ENCODE measurements at regions not wholly inside any gene's neighbourhood (a gene's known extent, or its start where the extent isn't known, plus 50 kb on each side); places are given as distances from the start of the nearest gene placed in this dataset.
"Not testable (repeated sequence)": the region's sequence is repeated elsewhere in the genome, so short reads cannot be mapped to it uniquely, and the experiment has no call there.

DNA sequence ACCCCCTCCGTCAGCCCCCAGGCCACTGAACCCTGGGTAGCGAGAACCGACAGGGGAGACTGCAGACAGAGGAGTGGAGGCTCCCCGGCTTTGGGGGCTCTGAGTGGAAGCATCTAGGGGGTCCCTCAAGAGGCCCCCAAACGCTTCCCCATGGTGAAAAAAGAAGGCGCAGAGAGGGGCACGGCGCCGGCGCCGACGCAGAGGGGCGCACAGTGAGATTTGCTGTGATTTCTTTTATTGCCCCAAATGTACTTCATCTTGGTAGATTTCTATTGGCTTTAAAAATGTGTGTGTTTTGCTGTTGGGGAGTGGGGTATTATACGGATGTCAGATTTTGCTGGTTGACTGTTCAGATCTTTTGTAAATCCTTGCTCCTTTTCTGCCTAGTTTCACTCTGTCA lies 392.9 kb downstream of the GOLGA6L6 start:
- DNase-seq: not testable (repeated sequence)

DNA sequence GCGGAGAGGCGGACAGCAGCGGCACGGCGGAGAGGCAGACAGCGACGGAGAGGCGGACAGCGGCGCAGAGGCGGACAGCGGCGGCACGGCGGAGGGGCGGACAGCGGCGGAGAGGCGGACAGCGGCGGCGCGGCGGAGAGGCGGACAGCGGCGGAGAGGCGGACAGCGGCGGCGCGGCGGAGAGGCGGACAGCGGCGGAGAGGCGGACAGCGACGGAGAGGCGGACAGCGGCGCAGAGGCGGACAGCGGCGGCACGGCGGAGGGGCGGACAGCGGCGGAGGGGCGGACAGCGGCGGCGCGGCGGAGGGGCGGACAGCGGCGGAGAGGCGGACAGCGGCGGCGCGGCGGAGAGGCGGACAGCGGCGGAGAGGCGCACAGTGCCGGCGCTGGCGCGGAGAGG lies 393.6 kb downstream of the GOLGA6L6 start:
- not testable (repeated sequence) for DNase-seq

DNA sequence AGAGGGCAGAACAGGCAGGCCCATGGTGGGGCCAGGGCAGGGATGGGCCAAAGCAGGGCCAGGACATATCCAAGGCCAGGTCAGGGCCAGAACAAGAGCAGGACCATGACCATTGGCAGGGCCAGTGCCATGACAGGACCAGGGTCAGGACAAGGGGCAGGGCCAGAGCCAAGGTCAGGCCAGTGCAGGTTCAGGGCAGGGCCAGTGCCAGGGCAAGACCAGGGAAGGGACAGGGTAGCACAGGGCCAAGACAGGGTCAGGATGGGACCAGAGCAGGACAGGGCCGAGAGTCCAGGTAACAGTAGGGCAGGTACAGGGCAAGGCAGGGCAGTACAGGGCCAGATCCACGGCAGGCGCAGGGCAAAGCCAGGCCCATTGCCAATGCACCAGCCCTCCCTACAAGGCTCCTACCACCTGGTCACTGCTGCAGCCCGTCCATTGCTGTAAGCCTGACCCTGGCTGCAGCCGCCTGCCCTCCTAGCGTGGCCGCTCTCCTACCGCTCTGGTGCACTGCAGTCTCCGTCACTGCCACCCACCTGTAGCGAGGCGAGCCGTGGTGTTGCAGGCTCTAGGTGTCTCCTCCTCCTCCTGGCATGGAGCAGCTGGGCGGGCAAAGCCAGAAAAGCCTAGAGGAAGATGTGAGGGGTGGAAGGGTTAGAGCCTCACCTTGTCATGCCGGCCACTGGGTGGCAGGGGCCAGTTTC lies 397.1 kb downstream of the GOLGA6L6 start:
- not testable (repeated sequence) for DNase-seq

DNA sequence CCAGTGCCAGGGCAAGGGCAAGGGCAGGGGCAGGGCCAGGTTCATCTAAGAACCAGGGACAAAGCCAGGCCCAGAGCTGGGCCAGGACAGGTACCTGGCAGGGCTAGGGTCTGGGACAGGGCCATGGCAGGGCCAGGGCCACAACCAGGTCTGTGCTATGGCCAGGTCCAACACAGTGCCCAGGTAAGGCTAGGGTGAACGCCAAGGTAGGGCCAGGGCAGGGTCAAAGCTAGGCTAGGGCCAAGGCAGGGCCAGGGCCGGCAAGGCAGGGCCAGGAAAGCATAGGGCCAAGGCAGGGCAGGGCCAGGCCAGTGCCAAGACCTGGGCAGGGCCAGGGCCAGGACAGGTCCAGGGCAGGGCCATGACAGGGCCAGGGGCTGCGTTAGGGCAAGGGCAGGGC lies 398.7 kb downstream of the GOLGA6L6 start:
- not testable (repeated sequence) for DNase-seq

DNA sequence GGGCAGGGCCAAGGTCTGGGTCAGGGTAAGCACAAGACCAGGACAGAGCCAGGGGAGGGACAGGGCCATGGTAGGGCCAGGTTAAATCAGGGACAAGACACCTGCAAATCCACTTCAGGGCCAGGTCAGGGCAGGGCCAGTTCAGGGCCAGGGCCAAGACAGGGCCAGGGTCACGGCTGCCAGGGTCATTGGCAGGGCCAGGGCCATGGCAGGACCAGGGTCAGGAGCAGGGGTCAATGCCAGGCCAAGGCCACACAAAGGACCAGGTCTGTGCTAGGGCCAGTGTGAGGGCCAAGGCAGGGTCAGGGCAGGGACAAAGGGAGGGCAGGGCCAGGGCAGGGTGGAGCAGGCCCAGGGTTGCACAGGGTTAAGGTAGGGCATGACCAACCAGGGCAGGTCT lies 399.2 kb downstream of the GOLGA6L6 start:
- not testable (repeated sequence) for DNase-seq

DNA sequence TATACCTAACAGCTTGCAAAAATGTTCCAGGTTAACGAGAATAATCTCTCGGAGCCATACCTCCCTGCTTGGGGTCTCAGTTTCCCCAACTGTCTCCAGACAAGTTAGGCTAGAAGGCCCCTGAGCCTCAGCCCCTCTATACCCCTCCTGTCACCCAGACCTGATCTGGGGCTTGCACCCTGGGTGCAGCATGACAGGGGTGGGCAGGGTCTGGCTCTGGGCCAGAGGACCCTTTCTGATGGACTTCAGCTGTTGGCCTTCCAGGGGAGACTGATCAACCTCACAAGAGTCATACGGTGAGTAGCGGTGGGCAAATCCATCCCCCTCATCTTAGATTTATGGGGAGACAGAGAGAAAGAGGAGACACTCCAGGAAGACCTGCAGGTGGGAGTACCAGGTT lies 416.9 kb downstream of the GOLGA6L6 start:
- DNase-seq: not testable (repeated sequence)

DNA sequence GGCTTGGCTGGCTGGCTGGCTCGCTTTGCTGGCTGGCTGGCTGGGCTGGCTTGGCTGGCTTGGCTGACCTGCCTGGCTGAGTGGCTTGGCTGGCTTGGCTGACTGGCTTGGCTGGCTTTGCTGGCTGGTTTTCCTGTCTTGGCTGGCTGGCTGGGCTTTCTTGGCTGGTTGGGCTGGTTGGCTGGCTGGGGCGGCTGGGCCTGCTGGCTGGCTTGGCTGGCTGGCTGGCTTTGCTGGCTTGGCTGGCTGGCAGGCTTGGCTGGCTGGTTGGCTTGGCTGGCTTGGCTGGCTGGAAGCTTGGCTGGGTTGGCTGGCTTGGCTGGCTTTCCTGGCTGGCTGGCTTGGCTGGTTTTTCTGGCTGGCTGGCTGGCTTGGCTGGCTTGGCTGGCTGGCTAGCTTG lies 435.6 kb downstream of the GOLGA6L6 start:
- peak; percentile 54 for DNase-seq

DNA sequence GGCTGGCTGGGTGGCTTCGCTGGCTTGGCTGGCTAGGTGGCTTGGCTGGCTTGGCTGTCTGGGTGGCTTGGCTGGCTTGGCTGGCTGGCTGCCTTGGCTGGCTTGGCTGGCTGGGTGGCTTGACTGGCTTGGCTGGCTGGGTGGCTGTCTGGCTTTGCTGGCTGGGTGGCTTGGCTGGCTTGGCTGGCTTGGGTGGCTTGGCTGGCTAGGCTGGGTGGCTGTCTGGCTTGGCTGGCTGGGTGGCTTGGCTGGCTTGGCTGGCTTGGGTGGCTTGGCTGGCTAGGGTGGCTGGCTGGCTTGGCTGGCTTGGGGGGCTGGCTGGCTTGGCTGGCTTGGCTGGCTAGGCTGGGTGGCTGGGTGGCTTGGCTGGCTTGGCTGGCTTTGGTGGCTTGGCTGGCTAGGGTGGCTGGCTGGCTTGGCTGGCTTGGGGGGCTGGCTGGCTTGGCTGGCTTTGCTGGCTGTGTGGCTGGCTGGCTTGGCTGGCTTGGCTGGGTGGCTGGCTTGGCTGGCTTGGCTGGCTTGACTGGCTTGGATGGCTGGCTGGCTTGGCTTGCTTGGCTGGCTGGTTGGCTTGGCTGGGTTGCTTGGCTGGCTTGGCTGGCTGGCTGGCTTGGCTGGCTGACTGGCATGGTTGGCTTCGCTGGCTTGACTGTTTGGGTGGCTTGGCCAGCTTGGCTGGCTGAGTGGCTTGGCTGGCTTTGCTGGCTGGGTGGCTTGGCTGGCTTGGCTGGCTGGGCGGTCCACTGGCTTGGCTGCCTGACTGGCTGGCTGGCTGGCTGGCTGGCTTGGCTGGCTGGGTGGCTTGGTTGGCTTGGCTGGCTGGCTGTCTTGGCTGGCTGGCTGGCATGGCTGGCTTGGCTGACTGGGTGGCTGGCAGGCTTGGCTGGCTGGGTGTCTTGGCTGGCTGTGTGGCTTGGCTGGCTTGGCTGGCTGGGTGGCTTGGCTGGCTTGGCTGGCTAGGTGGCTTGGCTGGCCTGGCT lies 436.3 kb downstream of the GOLGA6L6 start:
- peak; percentile 61 for DNase-seq

DNA sequence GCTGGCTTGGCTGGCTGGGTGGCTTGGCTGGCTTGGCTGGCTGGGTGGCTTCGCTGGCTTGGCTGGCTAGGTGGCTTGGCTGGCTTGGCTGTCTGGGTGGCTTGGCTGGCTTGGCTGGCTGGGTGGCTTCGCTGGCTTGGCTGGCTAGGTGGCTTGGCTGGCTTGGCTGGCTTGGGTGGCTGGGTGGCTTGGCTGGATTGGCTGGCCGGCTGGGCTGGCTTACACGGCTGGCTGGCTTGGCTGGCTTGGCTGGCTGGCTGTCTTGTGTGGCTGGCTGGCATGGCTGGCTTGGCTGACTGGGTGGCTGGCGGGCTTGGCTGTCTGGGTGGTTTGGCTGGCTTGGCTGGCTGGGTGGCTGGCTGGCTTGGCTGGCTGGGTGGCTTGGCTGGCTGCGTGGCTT lies 437.0 kb downstream of the GOLGA6L6 start:
- peak; percentile 56 for DNase-seq

DNA sequence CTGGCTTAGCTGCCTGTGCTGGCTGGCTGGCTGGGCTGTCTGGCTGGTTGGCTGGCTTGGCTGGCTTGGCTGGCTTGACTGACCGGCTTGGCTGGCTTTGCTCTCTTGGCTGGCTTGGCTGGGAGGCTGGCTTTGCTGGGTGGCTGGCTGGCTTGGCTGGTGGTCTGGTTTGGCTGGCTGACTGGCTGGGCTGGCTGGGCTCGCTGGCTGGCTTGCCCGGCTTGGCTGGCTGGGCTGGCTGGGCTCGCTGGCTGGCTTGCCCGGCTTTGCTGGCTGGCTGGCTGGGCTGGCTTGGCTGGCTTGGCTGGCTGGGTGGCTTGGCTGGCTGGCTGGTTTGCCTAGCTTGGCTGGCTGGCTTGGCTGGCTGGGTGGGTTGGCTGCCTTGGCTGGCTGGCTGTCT lies 438.7 kb downstream of the GOLGA6L6 start:
- DNase-seq: peak; percentile 65

DNA sequence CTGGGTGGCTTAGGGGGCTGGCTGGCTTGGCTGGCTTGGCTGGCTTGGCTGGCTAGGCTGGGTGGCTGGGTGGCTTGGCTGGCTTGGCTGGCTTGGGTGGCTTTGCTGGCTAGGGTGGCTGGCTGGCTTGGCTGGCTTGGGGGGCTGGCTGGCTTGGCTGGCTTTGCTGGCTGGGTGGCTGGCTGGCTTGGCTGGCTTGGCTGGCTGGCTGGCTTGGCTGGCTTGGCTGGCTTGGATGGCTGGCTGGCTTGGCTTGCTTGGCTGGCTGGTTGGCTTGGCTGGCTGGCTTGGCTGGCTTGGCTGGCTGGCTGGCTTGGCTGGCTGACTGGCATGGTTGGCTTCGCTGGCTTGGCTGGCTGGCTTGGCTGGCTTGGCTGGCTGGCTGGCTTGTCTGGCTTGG lies 439.4 kb downstream of the GOLGA6L6 start:
- peak; percentile 60 for DNase-seq

DNA sequence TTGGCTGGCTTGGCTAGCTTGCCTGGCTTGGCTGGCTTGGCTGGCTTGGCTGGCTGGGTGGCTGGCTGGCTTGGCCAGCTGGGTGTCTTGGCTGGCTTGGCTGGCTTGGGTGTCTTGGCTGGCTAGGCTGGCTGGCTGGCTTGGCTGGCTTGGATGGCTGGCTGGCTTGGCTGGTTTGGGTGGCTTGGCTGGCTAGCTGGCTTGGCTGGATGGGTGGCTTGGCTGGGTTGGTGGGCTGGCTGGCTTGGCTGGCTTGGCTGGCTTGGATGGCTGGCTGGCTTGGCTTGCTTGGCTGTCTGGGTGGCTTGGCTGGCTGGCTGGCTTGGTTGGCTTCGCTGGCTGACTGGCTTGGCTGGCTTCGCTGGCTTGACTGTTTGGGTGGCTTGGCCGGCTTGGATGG lies 440.3 kb downstream of the GOLGA6L6 start:
- DNase-seq: not testable (repeated sequence)

DNA sequence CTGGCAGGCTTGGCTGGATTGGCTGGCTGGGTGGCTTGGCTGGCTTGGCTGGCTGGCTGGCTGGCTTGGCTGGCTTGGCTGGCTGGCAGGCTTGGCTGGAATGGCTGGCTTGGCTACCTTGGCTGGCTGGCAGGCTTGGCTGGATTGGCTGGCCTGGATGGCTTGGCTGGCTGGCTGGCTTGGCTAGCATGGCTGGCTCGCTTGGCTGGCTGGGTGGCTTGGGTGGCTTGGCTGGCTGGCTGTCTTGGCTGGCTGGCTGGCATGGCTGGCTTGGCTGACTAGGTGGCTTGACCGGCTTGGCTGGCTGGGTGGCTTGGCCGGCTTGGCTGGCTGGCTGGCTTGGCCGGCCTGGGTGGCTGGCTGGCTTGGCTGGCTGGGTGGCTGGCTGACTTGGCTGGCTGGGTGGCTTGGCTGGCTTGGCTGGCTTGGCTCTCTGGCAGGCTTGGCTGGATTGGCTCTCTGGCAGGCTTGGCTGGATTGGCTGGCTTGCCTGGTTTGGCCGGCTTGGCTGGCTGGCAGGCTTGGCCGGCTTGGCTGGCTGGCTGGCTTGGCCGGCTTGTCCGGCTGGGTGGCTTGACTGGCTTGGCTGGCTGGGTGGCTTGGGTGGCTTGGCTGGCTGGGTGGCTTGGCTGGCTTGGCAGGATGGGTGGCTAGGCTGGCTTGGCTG lies 440.9 kb downstream of the GOLGA6L6 start:
- not testable (repeated sequence) for DNase-seq

DNA sequence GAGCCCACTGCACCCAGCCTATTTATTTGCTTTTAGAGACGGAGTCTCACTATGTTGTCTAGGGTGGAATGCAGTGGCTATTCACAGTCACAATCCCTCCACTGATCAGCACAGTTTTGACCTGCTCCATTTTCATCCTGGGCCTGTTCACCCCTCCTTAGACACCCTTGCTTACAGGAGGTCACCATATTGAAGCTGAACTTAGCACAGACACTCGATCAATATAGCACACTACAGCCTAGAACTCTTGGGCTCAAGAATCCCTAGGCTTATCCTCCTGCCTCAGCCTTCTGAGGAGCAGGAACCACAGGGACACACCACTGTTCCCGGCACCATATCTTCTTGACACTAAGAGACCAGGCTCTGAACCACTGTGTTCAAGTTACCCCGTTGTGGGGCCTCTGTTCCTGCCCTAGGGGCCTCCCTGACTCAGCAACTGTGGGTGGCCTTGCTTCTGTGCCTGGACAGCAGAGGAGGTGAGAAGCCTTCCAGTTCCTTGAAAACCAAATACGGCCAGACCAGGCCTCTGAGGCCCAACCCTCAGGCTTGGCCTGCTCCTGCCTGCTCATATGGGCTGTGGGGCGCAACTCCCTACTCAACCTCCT lies 445.8 kb downstream of the GOLGA6L6 start:
- not testable (repeated sequence) for DNase-seq

DNA sequence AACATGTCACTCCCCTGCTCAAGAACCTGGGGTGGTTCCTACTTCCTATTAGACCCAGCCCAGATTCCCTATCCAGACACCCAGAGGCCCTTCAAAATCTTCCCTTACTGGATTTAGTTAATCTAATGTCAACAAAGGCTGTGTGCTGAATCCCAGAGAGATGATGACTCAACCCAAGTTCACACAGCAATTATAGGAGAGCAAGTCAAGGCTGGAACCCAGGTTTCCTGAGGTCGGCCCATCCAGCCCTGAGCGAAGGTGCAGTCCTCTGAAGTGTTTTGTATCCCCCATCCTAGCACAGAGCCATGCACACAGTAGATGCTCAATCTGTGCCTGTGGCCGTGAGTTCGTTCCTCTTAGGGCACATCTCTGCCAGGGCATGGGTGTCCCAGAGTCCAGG lies 452.1 kb downstream of the GOLGA6L6 start:
- not testable (repeated sequence) for DNase-seq

DNA sequence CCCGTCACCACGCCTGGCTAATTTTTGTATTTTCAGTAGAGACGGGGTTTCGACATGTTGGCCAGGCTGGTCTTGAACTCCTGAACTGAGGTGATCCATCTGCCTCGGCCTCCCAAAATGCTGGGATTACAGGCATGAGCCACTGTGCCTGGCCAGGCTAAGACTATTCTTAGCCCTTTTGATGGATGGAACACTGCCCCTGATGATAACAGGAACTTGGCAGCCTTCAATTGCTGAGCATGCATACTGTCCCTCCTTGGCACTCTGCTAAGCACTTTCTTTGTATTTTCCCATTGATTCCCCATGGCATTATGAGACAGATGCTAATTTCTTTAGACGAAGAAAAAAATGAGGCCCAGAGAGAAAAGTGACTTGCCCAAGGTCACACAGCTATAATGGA lies 457.6 kb downstream of the GOLGA6L6 start:
- DNase-seq: not testable (repeated sequence)

DNA sequence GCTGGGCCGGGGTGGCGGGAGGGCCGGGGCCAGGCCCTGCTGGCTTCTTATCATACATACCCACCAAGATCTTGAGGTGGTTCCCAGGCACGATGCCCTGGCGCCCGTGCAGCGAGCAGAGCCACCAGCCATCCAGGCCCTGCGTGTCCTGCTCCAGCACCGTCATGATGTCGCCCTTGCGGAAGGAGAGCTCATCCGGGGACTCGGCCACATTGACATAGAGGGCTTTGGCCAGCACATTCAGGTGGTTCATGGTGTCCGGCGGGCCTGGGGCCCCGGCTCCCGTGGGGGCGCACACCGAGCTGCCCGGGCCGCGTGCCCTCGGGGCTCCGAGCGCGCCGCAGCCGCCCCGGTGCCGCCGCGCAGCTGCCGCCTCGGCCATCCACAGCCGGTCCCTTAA lies 467.5 kb downstream of the GOLGA6L6 start:
- DNase-seq: not testable (repeated sequence)

DNA sequence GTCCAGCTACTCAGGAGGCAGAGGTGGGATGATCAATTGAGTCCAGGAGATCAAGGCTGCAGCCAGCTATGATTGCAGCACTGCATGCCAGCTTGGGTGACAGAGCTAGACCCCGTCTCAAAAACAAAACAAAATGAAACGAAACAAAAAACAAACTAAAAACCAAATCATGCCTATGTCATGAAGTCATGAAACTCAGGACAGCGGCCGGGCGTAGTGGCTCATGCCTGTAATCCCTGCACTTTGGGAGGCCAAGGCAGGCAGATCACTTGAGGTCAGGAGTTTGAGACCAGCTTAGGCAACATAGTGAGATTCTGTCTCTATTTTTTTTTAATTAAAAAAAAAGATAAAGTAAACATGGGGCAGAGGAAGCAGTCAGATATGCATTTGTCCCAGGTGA lies 472.6 kb downstream of the GOLGA6L6 start:
- DNase-seq: not testable (repeated sequence)

DNA sequence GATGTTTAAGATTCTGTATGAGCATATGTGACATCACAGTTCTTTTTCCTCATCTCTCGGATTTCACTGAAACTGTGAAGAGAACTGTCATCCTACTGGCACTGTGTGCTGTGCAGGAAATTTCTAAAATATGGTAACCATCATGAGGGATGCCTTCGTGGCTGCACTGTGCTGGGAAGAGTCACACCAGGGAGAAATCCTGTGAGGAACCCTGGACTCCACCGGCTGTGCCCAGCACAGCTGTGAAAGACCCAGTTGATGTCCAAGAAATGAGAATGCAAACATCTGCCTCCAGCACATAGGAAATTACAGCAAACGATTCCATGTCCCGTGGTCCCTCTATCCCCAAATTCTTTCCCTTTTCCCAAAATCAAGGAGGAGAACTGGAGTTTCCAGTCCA lies 475.4 kb downstream of the GOLGA6L6 start:
- not testable (repeated sequence) for DNase-seq

DNA sequence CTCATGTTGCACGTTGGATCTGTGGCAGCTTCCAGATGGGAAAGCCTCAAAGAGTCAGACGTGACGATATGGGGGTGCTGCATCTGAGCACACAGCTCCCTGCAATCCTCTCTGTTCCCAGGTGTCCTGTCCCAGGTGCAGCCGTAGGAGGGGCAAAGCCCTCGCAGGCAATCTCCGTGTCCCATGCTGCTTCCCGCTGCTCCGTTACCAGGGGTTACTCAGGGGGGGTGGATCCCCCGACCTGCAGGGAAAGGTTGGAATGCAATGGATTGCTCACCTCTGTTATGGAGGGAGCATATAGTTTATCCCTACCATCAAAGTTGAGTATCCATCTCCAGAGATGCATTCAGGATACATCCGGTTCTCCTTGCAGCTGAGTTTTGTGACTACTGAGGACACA lies 476.1 kb downstream of the GOLGA6L6 start:
- not testable (repeated sequence) for DNase-seq

DNA sequence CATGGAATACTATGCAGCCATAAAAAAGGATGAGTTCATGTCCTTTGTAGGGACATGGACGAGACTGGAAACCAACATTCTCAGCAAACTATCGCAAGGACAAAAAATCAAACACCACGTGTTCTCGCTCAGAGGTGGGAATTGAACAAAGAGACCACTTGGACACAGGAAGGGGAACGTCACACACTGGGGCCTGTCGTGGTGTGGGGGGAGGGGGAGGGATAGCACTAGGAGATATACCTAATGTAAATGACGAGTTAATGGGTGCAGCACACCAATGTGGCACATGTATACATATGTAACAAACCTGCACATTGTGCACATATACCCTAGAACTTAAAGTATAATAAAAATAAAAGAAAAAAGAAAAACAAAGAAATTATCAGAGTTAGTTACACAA lies 478.4 kb downstream of the GOLGA6L6 start:
- not testable (repeated sequence) for DNase-seq

DNA sequence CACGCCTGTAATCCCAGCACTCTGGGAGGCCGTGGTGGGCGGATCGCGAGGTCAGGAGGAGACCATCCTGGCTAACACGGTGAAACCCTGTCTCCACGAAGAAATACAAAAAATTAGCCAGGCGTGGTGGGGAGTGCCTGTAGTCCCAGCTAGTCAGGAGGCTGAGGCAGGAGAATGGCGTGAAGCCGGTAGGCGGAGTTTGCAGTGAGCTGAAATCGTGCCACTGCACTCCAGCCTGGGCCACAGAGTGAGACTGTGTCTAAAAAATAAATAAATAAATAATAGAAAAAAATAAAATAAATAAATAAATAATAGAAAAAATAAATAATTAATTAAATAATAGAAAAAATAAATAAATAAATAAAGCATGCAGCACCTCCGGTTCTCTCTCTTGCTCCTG lies 480.8 kb downstream of the GOLGA6L6 start:
- DNase-seq: not testable (repeated sequence)

DNA sequence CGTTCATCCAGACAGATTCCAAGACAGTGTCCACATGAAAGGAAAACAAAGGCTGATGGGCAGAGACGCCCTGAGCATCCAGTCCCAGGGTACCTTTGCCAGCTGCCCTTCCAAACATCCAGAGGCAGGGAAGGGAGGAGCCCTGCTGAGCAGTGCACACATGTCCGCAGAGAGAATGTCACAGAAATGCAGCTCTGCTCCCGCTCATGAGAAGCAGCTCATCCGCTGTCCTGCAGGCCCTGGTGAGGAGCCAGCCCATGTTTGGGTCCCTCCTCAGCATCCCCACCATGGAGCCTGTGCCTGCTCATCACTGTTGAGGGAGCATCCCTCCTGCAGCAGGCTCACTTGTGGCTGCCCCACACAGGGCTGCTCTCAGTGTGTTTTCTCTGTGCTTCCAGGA lies 484.7 kb downstream of the GOLGA6L6 start:
- not testable (repeated sequence) for DNase-seq

Data from activated CD8-positive, alpha-beta memory T cell treated with anti-CD3 and anti-CD28 coated beads for 24 hours (primary cell).